ENCODE measurements at regions not wholly inside any gene's neighbourhood (a gene's known extent, or its start where the extent isn't known, plus 50 kb on each side); places are given as distances from the start of the nearest gene placed in this dataset.

- Histone ChIP-seq H3K4me3 (ENCODE audit: control insufficient read depth in 1 of 2, extremely low read depth in 1 of 2, low read length in 1 of 2) (no peak overlapping the region), H3K27me3 (replicated peaks in 1 of 2; ENCODE audit: control insufficient read depth in 2 of 2, extremely low read depth in 1 of 2, insufficient read depth in 2 of 2, low read length in 1 of 2) (no peaks in the 10 kb centered on the region), H3K9me3 (peaks cover 4% of the 10 kb centered on the region), H3K36me3 (ENCODE audit: control insufficient read depth in 2 of 2, extremely low read depth in 1 of 2, insufficient read depth in 1 of 2, low read length in 1 of 2) (no peaks in the 10 kb centered on the region), H3K27ac (ENCODE audit: low read length) (no peak overlapping the region), H3K4me1 (ENCODE audit: control insufficient read depth in 1 of 2, extremely low read depth in 1 of 2, insufficient read depth in 2 of 2, low read length in 2 of 2) (no peaks in the 10 kb centered on the region)
- ChIA-PET CTCF (no interaction called here), POLR2A (interaction anchor here in 1 of 2 donors (0.6 kb wide), 1 partner anchor 728 kb away, joined by 5 read pairs; no protein-coding TSS in a partner anchor)
- 99% methylated on average over 5 of the region's 6 CpGs for WGBS (ENCODE audit: insufficient coverage)
- Mint-ChIP-seq H3K9me3 (peaks cover 5 to 16% (median 10%) of the 10 kb centered on the region in 3 donors), H3K27me3 (no peaks in the 10 kb centered on the region), H3K4me1 (peaks cover 0 to 4% (median 0%) of the 10 kb centered on the region in 3 donors), H3K27ac (no peak overlapping the region), H3K4me3 (no peak overlapping the region), H3K36me3 (peaks cover 9% of the 10 kb centered on the region)
- ATAC-seq (replicated peaks in 1 of 4) (no peak), DNase-seq (no peak)
These were observed 673.4 kb downstream of the BCL11B start for GRCh38 chr14:98598576-98598975.

- Histone ChIP-seq H3K27me3 (replicated peaks in 1 of 2; ENCODE audit: control insufficient read depth in 2 of 2, extremely low read depth in 1 of 2, insufficient read depth in 2 of 2, low read length in 1 of 2) (no peaks in the 10 kb centered on the region), H3K9me3 (peaks cover 4% of the 10 kb centered on the region), H3K4me3 (ENCODE audit: control insufficient read depth in 1 of 2, extremely low read depth in 1 of 2, low read length in 1 of 2) (no peak overlapping the region), H3K4me1 (ENCODE audit: control insufficient read depth in 1 of 2, extremely low read depth in 1 of 2, insufficient read depth in 2 of 2, low read length in 2 of 2) (no peaks in the 10 kb centered on the region), H3K36me3 (ENCODE audit: control insufficient read depth in 2 of 2, extremely low read depth in 1 of 2, insufficient read depth in 1 of 2, low read length in 1 of 2) (no peaks in the 10 kb centered on the region), H3K27ac (ENCODE audit: low read length) (no peak overlapping the region)
- no peak for DNase-seq
- H3K36me3 Mint-ChIP-seq, result peaks cover 9% of the 10 kb centered on the region
- H3K9me3 Mint-ChIP-seq, result peaks cover 5 to 16% (median 10%) of the 10 kb centered on the region in 3 donors
- no CpG with 5 or more reads among the region's 5 CpGs for WGBS (ENCODE audit: insufficient coverage)
- POLR2A ChIA-PET, result interaction anchor here in 1 of 2 donors (0.6 kb wide), 1 partner anchor 728 kb away, joined by 5 read pairs; no protein-coding TSS in a partner anchor
- no peaks in the 10 kb centered on the region for H3K27me3 Mint-ChIP-seq
- ATAC-seq (replicated peaks in 1 of 4), result no peak
- no peak overlapping the region for H3K27ac Mint-ChIP-seq
- H3K4me1 Mint-ChIP-seq, result peaks cover 0 to 4% (median 0%) of the 10 kb centered on the region in 3 donors
- no peak overlapping the region for H3K4me3 Mint-ChIP-seq
- CTCF ChIA-PET, result no interaction called here
These were observed 672.9 kb downstream of the BCL11B start for GRCh38 chr14:98599082-98599481.

- peaks cover 3% of the 10 kb centered on the region for H3K36me3 Mint-ChIP-seq
These were observed 669.0 kb downstream of the BCL11B start for GRCh38 chr14:98602983-98603382.

GRCh38 chr14:98605043-98605442 is 667.0 kb downstream of the BCL11B start:
- Histone ChIP-seq H3K27me3 (replicated peaks in 1 of 2; ENCODE audit: control insufficient read depth in 2 of 2, extremely low read depth in 1 of 2, insufficient read depth in 2 of 2, low read length in 1 of 2) (peaks cover 0 to 3% of the 10 kb centered on the region in 2 experiments), H3K36me3 (ENCODE audit: control insufficient read depth in 2 of 2, extremely low read depth in 1 of 2, insufficient read depth in 1 of 2, low read length in 1 of 2) (no peaks in the 10 kb centered on the region), H3K9me3 (no peaks in the 10 kb centered on the region), H3K27ac (ENCODE audit: low read length) (no peak overlapping the region), H3K4me3 (ENCODE audit: control insufficient read depth in 1 of 2, extremely low read depth in 1 of 2, low read length in 1 of 2) (no peak overlapping the region), H3K4me1 (ENCODE audit: control insufficient read depth in 1 of 2, extremely low read depth in 1 of 2, insufficient read depth in 2 of 2, low read length in 2 of 2) (no peaks in the 10 kb centered on the region)
- Mint-ChIP-seq H3K4me3 (no peak overlapping the region), H3K27ac (no peak overlapping the region), H3K36me3 (no peaks in the 10 kb centered on the region), H3K4me1 (peaks cover 6 to 24% (median 16%) of the 10 kb centered on the region in 3 donors), H3K9me3 (no peaks in the 10 kb centered on the region), H3K27me3 (no peaks in the 10 kb centered on the region)
- ATAC-seq (replicated peaks in 1 of 4), result no peak
- ChIA-PET CTCF (no interaction called here), POLR2A (no interaction called here)
- DNase-seq, result no peak
- WGBS (ENCODE audit: insufficient coverage), result 100% methylated on average over 2 of the region's 2 CpGs

More at GRCh38 chr14:98602983-98603382, 669.0 kb downstream of the BCL11B start:
- ChIA-PET POLR2A (no interaction called here), CTCF (no interaction called here)
- H3K9me3 ChIP-seq, result no peaks in the 10 kb centered on the region
- H3K4me3 Mint-ChIP-seq, result no peak overlapping the region
- peaks cover 0 to 3% (median 0%) of the 10 kb centered on the region in 3 donors for H3K9me3 Mint-ChIP-seq
- 85% methylated on average over 5 of the region's 7 CpGs for WGBS (ENCODE audit: insufficient coverage)
- ATAC-seq (replicated peaks in 1 of 4), result no peak
- H3K36me3 ChIP-seq (ENCODE audit: control insufficient read depth in 2 of 2, extremely low read depth in 1 of 2, insufficient read depth in 1 of 2, low read length in 1 of 2), result no peaks in the 10 kb centered on the region
- H3K4me3 ChIP-seq (ENCODE audit: control insufficient read depth in 1 of 2, extremely low read depth in 1 of 2, low read length in 1 of 2), result no peak overlapping the region
- H3K27me3 Mint-ChIP-seq, result no peaks in the 10 kb centered on the region
- peaks cover 0 to 3% of the 10 kb centered on the region in 2 experiments for H3K27me3 ChIP-seq (replicated peaks in 1 of 2; ENCODE audit: control insufficient read depth in 2 of 2, extremely low read depth in 1 of 2, insufficient read depth in 2 of 2, low read length in 1 of 2)
- no peak overlapping the region for H3K27ac ChIP-seq (ENCODE audit: low read length)
- H3K27ac Mint-ChIP-seq, result no peak overlapping the region
- no peak for DNase-seq
- H3K4me1 ChIP-seq (ENCODE audit: control insufficient read depth in 1 of 2, extremely low read depth in 1 of 2, insufficient read depth in 2 of 2, low read length in 2 of 2), result no peaks in the 10 kb centered on the region
- peaks cover 0 to 5% (median 1%) of the 10 kb centered on the region in 3 donors for H3K4me1 Mint-ChIP-seq

GRCh38 chr14:98606041-98606640 is 665.9 kb downstream of the BCL11B start:
- Histone ChIP-seq H3K4me3 (ENCODE audit: control insufficient read depth in 1 of 2, extremely low read depth in 1 of 2, low read length in 1 of 2) (no peak overlapping the region), H3K9me3 (no peaks in the 10 kb centered on the region), H3K4me1 (ENCODE audit: control insufficient read depth in 1 of 2, extremely low read depth in 1 of 2, insufficient read depth in 2 of 2, low read length in 2 of 2) (no peaks in the 10 kb centered on the region), H3K36me3 (ENCODE audit: control insufficient read depth in 2 of 2, extremely low read depth in 1 of 2, insufficient read depth in 1 of 2, low read length in 1 of 2) (no peaks in the 10 kb centered on the region), H3K27me3 (replicated peaks in 1 of 2; ENCODE audit: control insufficient read depth in 2 of 2, extremely low read depth in 1 of 2, insufficient read depth in 2 of 2, low read length in 1 of 2) (peaks cover 0 to 3% of the 10 kb centered on the region in 2 experiments), H3K27ac (ENCODE audit: low read length) (no peak overlapping the region)
- Mint-ChIP-seq H3K27me3 (no peaks in the 10 kb centered on the region), H3K27ac (no peak overlapping the region), H3K4me3 (no peak overlapping the region), H3K36me3 (no peaks in the 10 kb centered on the region), H3K4me1 (peaks cover 6 to 24% (median 16%) of the 10 kb centered on the region in 3 donors), H3K9me3 (no peaks in the 10 kb centered on the region)
- CTCF ChIA-PET, result interaction anchor here in 1 of 2 donors (0.6 kb wide), 1 partner anchor 1237 kb away, joined by 3 read pairs; no protein-coding TSS in a partner anchor
- 91% methylated on average over 4 of the region's 8 CpGs for WGBS (ENCODE audit: insufficient coverage)
- POLR2A ChIA-PET, result interaction anchor here in 1 of 2 donors (0.6 kb wide), 1 partner anchor 49 kb away, joined by 4 read pairs; no protein-coding TSS in a partner anchor
- ATAC-seq (replicated peaks in 1 of 4), result no peak
- DNase-seq, result no peak

- Histone ChIP-seq H3K36me3 (ENCODE audit: control insufficient read depth in 2 of 2, extremely low read depth in 1 of 2, insufficient read depth in 1 of 2, low read length in 1 of 2) (no peaks in the 10 kb centered on the region), H3K27me3 (replicated peaks in 1 of 2; ENCODE audit: control insufficient read depth in 2 of 2, extremely low read depth in 1 of 2, insufficient read depth in 2 of 2, low read length in 1 of 2) (peaks cover 0 to 3% of the 10 kb centered on the region in 2 experiments), H3K4me3 (ENCODE audit: control insufficient read depth in 1 of 2, extremely low read depth in 1 of 2, low read length in 1 of 2) (no peak overlapping the region), H3K9me3 (no peaks in the 10 kb centered on the region), H3K4me1 (ENCODE audit: control insufficient read depth in 1 of 2, extremely low read depth in 1 of 2, insufficient read depth in 2 of 2, low read length in 2 of 2) (no peaks in the 10 kb centered on the region), H3K27ac (ENCODE audit: low read length) (no peak overlapping the region)
- no peak for ATAC-seq (replicated peaks in 1 of 4)
- no peak overlapping the region for H3K27ac Mint-ChIP-seq
- H3K4me3 Mint-ChIP-seq, result no peak overlapping the region
- no peaks in the 10 kb centered on the region for H3K36me3 Mint-ChIP-seq
- no peak for DNase-seq
- H3K4me1 Mint-ChIP-seq, result peaks cover 6 to 24% (median 16%) of the 10 kb centered on the region in 3 donors
- 89% methylated on average over 4 of the region's 4 CpGs for WGBS (ENCODE audit: insufficient coverage)
- CTCF ChIA-PET, result no interaction called here
- H3K9me3 Mint-ChIP-seq, result no peaks in the 10 kb centered on the region
- H3K27me3 Mint-ChIP-seq, result no peaks in the 10 kb centered on the region
- POLR2A ChIA-PET, result interaction anchor here in 1 of 2 donors (0.6 kb wide), 1 partner anchor 49 kb away, joined by 4 read pairs; no protein-coding TSS in a partner anchor
These were observed 665.2 kb downstream of the BCL11B start for GRCh38 chr14:98606816-98607215.
